ENCODE measurements at regions not wholly inside any gene's neighbourhood (a gene's known extent, or its start where the extent isn't known, plus 50 kb on each side); places are given as distances from the start of the nearest gene placed in this dataset.

DNA sequence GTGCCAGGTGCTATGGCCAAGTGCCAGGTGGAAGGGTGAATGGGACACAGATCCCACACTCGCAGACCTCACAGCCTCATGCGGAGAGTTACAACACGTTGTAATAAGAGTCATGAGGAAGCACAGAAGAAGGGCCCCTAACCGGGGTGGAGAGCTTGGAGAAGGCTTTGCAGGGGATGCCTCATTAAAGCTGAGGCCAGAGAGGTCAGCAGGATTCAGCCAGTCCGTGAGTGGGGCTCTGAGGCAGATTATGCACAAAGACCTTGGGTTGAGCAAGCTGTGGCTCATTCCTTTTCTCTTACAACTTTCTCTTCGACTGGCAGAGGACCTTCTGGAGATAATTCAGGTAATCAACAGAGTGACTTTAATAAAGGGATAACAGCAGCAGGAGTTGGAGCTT, 65.3 kb upstream of the SNRK start:
- TF ChIP-seq, protein P1, sequence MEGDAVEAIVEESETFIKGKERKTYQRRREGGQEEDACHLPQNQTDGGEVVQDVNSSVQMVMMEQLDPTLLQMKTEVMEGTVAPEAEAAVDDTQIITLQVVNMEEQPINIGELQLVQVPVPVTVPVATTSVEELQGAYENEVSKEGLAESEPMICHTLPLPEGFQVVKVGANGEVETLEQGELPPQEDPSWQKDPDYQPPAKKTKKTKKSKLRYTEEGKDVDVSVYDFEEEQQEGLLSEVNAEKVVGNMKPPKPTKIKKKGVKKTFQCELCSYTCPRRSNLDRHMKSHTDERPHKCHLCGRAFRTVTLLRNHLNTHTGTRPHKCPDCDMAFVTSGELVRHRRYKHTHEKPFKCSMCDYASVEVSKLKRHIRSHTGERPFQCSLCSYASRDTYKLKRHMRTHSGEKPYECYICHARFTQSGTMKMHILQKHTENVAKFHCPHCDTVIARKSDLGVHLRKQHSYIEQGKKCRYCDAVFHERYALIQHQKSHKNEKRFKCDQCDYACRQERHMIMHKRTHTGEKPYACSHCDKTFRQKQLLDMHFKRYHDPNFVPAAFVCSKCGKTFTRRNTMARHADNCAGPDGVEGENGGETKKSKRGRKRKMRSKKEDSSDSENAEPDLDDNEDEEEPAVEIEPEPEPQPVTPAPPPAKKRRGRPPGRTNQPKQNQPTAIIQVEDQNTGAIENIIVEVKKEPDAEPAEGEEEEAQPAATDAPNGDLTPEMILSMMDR (IDR thresholded peaks at IDR 0.05; ENCODE audit: low read depth, low read length): no peak
- no peak for DNase-seq (ENCODE audit: extremely low read depth, low read depth)

- TF ChIP-seq, protein P1 (IDR thresholded peaks at IDR 0.05; ENCODE audit: low read depth, low read length): no peak
- DNase-seq (ENCODE audit: extremely low read depth, low read depth): no peak
These were observed 66.7 kb upstream of the SNRK start for GRCh38 chr3:43219616-43220015.

- TF ChIP-seq, protein P1 (IDR thresholded peaks at IDR 0.05; ENCODE audit: low read depth, low read length): no peak
These were observed 67.4 kb upstream of the SNRK start for GRCh38 chr3:43218921-43219320.

DNA sequence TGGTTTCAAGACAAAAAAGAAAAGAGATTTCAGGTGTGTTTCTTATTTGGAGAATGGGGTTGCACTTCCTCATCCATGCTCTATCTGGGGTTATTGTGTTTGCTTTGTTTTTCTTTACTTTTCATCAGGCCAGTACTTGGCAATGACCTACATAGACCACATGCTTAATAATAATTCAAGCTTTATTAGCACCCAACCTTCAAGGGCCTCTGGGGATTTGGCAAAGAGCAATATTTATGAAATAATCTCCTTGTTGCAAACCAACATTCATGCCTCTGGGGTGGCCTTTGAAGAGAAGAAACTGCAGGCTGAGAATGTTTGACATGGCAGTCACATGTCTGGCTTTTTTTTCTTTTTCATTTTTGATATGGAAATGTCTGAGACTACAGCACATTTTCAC, 68.2 kb upstream of the SNRK start:
- TF ChIP-seq, protein P1 (IDR thresholded peaks at IDR 0.05; ENCODE audit: low read depth, low read length): no peak
- no peak for DNase-seq (ENCODE audit: extremely low read depth, low read depth)

More at GRCh38 chr3:43218921-43219320, 67.4 kb upstream of the SNRK start:
- no peak for DNase-seq (ENCODE audit: extremely low read depth, low read depth)

DNA sequence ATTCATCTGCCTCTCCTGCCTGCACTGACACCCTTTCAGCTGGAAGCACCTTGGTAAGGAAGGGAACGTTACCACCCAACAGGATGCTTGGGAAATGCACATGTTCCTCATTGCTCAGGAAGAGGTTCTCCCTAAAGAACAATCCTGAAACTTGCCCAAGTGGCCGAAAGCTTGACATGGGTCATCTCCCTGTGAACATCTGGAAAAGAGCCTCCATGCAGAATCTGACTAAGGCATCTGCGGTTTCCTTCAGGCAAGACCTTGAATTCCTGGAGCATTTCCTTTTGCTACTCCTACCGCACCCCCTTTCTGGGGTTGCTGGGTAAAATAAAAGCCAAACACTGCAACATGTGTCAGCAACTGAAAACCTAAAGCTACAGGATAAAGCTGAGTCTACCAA, 68.7 kb upstream of the SNRK start:
- peak; percentile 24 for DNase-seq (ENCODE audit: extremely low read depth, low read depth)
- TF ChIP-seq, protein P1 (IDR thresholded peaks at IDR 0.05; ENCODE audit: low read depth, low read length): no peak

- no peak for DNase-seq (ENCODE audit: extremely low read depth, low read depth)
- TF ChIP-seq, protein P1 (IDR thresholded peaks at IDR 0.05; ENCODE audit: low read depth, low read length): no peak
These were observed 69.1 kb upstream of the SNRK start for GRCh38 chr3:43217206-43217605.

DNA sequence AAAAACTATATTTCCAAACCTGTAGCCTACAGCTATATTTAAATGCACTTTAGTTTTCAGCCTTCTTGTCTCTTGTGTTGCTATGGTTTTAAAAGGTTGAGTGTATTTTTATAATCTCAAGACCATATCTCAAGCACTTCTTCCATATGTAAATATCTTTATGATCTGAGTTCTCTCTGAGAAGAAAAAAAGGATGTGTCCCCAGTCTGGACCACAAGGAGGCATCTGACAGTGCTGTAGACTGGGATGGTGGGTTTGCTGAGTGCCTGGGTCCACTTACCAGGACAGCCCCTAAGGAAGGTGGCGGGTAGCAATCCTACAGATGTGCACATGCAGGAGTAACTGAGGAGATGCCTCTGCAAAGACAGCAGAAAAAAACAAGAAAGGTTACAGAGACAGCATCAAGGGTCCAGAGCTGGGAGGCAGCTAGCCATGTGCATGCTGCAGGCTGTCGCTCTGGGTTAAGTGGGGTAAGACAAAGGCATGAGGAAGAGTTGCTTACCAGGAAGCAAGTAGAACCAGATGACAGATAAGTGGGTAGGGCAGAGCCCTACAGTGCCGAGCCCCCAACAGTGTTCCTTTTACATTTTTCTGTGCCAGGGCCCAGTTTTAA, 70.6 kb upstream of the SNRK start:
- DNase-seq (ENCODE audit: extremely low read depth, low read depth): no peak
- TF ChIP-seq, protein P1 (IDR thresholded peaks at IDR 0.05; ENCODE audit: low read depth, low read length): no peak

Data from AG09319 (cell line).